ENCODE measurements at regions not wholly inside any gene's neighbourhood (a gene's known extent, or its start where the extent isn't known, plus 50 kb on each side); places are given as distances from the start of the nearest gene placed in this dataset.
"Not testable (repeated sequence)": the region's sequence is repeated elsewhere in the genome, so short reads cannot be mapped to it uniquely, and the experiment has no call there.

DNA sequence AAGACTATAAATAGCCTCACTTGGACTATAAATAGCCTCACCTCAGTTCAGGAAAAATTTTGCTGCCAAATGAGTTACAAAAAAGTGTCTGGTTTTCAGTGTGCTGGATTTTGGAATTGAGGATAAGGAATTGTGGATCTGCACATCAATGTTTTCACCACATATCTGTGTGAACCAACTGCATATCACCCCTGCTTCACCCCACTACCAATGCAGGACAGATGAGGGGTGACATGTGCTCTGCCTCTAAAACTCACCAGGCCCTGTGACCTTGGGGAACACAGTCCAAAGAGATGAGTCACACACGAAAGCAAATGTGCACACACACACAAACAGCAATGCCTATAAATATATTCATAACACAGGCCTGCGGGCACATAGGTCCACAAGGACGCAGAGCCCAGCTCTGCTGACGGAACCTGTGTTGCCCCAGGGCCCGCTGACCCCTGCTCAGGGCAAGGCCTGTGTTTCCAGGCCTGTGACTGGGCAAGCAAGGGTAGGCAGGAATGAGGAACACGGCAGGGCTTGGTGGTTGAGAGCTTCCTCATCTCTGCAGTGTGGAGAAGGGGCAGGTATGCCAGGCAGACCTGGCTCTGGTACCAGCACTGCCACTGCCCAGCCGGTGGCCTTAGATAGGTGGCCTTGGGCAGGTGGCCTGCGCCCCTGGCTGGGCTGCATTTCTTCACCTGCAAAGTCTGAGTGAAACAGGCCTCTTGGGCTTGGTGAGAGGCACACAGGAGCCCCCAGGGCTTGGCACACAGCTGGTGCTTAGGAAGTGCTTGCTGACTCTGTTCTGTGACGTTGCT is 82.4 kb downstream of the ARL6IP4 start:
- DNase-seq, result peak in 6 of 51 donors; percentile 10 to 30 (median 20)

GRCh38 chr12:123061441-123062205 is 81.1 kb downstream of the ARL6IP4 start:
- peak in 1 of 51 donors; percentile 18 for DNase-seq

- DNase-seq, result no peak
Observed at GRCh38 chr12:123059500-123059899, 79.0 kb downstream of the ARL6IP4 start.

DNA sequence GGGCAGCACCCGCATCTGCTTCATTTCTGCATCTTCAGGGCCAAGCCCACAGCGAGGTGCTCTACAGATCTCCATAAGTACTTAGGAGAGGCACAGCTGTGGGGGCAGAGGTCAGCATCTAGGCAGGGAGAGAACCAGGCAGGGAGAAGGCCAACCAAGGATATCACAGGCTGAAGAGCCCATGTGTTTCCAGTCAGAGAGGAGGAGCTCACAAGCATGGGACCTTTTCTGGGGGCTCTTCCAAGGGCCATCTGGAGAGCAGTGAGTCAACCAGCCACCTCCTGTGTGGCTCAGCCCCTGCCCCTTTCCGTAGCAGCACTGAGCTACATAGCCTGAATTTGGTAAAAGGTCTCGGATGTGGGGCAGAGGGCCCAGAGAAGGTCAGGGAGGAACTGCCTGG is 78.5 kb downstream of the ARL6IP4 start:
- DNase-seq, result no peak

DNA sequence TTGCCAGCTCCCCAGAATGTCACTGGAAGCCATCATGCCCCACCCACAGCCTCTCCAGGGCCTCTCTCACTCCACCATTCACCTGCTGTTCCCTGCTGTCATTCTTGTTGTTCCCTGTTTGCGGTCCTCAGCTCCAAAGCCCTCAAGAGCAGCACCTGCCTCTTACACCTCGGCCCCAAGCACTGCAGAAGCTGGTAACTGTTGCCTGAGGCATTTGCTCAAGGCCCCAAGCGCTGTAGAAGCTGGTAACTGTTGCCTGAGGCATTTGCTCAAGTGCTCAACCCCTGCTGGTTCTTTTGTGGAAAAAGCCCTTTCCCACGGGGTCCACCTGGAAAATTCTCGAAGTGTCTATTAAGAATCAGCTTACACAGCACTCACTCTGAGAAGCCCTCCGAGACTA is 78.0 kb downstream of the ARL6IP4 start:
- no peak for DNase-seq

DNA sequence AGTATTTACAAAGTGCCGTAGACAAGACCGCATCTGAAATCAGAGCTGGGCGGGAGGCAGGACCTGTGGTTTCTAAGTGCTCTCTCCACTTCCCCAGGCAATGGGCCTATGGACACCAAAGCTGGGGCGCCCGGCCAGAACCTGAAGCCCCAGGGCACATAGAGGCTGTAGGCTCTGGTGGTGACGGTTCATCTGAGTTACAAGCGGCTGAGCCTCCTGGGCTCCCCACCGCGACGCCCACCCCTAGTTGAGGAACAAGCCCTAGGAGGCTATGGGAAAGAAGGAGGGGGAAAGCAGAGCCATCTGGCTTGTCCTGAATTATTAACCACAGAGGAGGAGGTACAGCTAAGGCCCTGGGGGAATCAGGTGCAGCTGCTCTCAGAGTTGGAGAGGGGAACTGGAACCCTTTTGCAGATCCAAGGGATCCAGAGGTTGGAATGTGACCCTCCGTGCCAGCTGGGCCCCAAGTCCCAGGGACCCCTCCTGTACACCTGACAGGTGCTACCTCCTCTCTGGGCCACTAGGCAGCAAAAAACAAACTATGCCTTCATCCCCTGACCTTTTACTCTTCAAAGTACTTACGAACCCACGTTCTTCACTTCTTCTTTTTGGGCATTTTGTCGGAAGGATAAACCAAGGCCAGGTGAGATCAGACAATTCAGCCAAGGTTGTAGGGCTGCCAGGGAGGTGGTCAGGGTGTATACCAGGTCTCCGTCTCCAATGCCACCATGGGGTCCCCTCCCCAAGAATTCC is 77.2 kb downstream of the ARL6IP4 start:
- DNase-seq, result no peak

DNA sequence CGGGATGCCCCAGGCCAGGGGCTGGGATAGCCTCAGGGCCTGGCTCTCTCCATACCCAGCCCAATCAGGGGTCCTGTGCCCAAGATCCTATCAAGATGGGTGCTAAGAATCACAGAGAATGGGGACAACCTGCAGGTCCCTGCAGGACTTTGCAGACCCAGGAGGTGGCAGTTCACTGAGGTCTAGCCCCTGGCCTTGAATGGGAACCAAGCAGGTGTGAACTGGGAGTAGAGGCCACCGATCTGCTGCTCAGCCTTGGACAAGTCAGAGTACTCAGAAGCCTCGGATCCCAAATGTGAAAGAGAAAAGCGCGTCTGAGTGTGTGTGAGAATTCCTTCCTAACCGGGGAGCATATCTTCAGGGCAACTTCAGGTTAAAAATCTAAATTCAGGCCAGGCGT is 76.2 kb downstream of the ARL6IP4 start:
- no peak for DNase-seq

DNA sequence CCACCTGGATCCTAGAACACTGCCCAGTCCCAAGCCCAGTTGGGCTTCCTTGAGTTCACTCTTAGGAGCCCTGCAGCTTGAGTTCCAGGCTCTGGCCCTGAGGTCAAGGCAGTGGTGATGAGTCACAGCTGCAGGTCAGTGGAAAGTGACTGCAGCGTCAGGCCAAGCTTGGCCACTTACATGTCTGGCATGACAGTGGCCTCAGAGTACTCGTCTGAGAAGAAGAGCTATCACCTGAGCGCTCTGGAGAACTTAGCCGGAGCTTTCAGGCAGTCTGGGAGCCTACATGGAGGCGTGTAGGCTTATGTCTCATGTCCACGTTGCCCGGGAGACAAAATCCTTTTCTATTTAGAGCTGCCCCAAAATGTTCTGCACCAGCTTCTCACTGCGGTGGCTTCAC is 75.6 kb downstream of the ARL6IP4 start:
- peak in 1 of 51 donors; percentile 17 for DNase-seq

DNA sequence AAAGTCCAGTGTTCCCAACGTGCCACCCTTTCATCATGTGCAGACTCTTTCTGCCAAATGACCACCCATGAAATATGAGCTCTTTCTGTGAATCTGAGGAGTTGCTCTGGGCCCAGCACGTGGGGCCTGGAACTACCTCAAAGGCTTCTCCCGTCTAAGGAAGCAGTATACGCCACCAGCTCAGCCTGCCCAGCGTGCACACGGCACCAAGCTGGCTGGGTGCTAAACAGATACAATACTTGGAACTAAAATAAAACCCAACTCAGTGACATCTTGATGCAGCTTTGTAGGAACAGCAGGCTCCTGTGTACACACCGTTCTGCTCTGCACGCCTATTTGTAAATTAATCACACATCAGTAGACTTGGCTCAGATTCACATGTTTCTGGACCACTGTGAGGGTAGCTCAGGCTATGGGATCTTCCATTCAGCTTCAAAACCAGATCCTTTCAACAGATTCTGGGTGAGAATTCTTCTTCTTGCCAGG is 74.8 kb downstream of the ARL6IP4 start:
- DNase-seq, result peak in 3 of 51 donors; percentile 15 to 36 (median 16)

DNA sequence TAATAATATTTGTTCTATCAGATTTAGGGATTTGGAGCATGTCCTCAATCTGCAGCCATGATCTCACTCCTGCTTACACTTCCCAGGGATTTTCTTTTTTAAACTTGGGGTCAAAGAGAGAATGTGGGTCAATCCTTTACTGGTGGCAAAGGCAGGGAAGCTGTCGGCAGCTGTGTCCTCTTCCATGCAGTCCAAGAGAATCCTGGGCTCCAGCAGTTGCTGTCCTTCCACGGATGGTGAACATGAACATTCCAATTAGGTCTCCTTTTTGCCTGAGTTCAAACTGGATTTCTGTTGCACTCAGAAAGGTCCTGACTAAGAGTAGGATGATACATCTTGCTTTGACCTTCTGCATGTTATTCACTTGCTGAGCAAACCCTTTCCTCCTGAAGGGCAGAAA is 73.9 kb downstream of the ARL6IP4 start:
- DNase-seq, result no peak

DNA sequence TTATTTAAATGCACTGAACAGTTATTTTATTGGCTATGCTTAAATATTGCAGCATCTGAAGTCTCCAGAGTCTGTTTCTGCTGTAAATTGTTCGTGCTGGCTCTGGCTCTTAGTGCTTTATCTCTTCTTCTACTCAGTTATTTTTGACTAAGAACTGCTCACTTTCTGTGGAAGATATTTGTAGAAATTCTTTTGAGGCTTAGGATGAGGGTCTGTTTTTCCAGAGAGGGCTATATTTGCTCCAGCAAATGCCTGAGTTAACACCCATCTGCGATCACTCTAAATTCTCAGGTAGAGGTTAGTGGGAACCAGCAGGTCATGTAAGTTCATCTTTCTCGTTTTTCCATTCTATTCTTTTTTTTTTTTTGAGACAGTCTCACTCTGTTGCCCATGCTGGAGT is 71.1 kb downstream of the ARL6IP4 start:
- DNase-seq, result no peak

DNA sequence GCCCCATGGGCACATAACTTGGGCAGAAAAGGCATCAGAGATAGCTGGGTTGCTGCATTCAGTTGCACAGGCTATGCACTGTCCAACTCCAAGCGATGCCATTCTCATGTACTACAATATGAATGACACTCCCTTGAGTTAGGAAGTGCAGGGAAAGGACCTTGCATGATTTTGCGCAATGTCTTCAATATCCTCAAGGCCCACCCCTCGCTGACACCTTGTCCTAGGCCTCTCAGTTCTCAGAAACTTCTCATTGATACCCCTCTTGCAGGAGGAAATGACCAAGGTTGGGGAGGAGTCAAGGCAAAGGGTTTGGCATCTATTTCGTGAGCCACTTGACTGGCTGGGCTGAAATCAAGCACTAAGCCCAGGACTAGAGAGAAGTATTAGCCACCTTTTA is 70.4 kb downstream of the ARL6IP4 start:
- no peak for DNase-seq

GRCh38 chr12:123050331-123050831 is 69.9 kb downstream of the ARL6IP4 start:
- peak in 1 of 51 donors; percentile 10 for DNase-seq

DNA sequence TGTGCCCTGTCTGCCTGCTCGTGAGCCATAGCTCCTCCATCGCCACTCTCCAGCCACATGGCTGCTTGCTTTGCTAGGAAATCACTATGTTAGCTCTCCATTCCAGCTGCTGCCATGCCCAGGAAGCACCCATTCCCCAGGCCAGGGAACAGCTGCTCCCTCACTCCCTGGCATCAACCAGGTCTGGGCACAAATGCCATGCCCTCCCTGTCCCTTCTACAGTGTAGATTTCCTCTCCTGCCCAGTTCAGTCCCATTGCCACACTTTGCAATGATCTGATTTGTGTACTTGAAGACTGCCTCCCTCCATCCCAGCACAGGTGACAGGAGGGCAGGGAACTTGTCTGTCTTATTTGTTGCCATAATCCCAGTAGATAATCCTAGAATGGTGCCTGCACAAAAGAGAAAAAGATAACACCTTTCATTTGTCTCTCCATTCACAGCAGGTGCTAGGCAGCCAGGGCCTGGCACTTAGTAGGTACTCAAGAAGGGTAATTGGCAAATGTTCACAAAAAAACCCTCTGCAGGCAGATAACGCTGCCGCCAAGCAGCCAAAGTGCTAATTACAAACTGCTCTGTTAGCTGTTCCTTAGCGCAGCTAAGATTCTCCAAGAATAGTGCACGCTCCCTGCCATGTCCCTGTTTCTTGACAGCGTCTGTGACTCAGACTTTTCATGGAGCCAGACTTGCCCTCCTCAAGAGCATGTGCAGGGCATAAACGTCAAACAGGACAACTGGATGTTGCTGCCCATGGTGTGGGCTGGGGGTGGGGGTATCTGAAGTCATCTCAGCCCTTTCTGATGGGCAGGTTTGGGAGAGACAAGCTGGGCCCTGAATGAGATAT is 69.1 kb downstream of the ARL6IP4 start:
- peak in 6 of 51 donors; percentile 14 to 56 (median 38) for DNase-seq

- not testable (repeated sequence) for DNase-seq
Observed at GRCh38 chr12:123047892-123048291, 67.4 kb downstream of the ARL6IP4 start.

GRCh38 chr12:123047289-123047688 is 66.8 kb downstream of the ARL6IP4 start:
- no peak for DNase-seq

- peak in 1 of 51 donors; percentile 22 for DNase-seq
Observed at GRCh38 chr12:123046431-123046830, 66.0 kb downstream of the ARL6IP4 start.

GRCh38 chr12:123045678-123046077 is 65.2 kb downstream of the ARL6IP4 start:
- no peak for DNase-seq

DNA sequence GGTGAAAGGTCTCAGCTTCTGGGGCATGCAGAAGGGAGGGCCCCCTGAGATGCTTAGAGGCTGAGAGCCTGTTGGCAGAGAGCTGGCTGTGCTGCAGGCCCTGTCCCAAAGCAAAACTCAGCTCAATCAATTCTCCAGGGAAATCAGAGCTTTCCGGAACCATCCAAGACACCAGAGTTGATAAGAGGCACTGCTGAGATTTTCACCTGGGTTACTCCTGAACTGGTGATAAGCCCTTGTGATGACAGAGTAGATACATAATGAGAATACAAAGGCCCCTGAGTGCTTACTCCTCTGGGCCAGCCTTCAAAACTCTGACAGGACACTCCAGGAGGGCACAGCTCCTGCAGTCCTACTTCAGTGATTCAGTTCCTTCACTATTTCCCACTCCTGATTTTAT is 63.9 kb downstream of the ARL6IP4 start:
- no peak for DNase-seq

DNA sequence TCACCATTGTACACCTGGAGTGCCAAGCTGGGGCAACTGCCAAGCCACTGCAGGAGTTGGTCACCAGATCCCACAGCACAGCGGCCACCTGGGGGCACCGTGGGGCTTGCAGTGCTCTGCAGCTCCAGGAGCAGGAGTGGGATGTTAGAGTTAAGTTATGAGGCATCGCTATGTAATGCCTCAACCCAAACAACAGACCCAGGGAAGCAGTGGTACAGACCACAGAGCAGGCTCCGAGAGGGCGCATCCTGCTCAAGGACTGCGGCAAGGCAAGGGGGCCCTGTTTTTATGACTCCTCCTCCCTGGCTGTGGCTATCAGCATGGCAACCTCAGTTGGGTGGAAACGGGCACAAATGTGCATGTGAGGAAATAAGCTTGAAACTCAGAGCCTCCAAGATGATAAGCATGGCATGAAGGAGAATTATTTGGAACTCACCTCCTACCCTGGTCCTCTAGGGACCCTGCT is 63.1 kb downstream of the ARL6IP4 start:
- peak in 37 of 51 donors; percentile 11 to 75 (median 54) for DNase-seq

DNA sequence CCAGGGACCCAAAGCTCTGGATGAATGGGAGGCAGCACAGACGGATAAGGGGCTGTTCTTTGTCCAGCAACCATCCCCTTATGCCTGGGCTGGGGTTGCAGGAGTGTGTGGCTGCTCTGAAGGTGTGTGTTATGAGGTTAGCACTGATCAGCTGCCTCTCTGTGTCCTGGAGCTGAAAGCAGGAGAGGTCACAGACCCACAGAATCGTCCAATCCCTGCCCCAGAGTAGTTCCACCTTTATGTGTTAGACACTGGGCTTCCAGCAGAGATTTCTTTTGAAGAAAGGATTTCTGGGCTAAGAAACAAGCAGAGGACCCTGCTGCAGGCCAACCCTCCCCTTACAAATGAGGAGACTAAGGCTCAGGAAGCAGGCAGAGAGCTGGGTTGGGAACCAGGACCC is 62.4 kb downstream of the ARL6IP4 start:
- no peak for DNase-seq
